ENCODE measurements at regions not wholly inside any gene's neighbourhood (a gene's known extent, or its start where the extent isn't known, plus 50 kb on each side); places are given as distances from the start of the nearest gene placed in this dataset.

- TF ChIP-seq EZH2 (IDR thresholded peaks at IDR 0.05; ENCODE audit: borderline replicate concordance) (no peak), CTCF (IDR thresholded peaks at IDR 0.05; ENCODE audit: poor library complexity) (no peak)
Observed at GRCh38 chr14:61148742-61149350, 132.3 kb downstream of the TMEM30B start.

All from hepatocyte (in vitro differentiated cells).